ENCODE measurements at regions not wholly inside any gene's neighbourhood (a gene's known extent, or its start where the extent isn't known, plus 50 kb on each side); places are given as distances from the start of the nearest gene placed in this dataset.

GRCh38 chr12:118742431-118742830, 238.9 kb upstream of the SRRM4 start:
- Histone ChIP-seq H3K36me3 (ENCODE audit: control insufficient read depth, insufficient read depth, low read length) (no peaks in the 10 kb centered on the region), H3K27me3 (ENCODE audit: control insufficient read depth, insufficient read depth, low read length) (no peaks in the 10 kb centered on the region), H3K4me3 (ENCODE audit: low read depth, low read length) (no peak overlapping the region)
- no peak for DNase-seq (ENCODE audit: low read depth)
- TF ChIP-seq CTCF (IDR thresholded peaks at IDR 0.05; ENCODE audit: insufficient read depth, low read length, poor library complexity, severe bottlenecking) = no peak

GRCh38 chr12:118743896-118744700, 237.2 kb upstream of the SRRM4 start:
- Histone ChIP-seq H3K27me3 (ENCODE audit: control insufficient read depth, insufficient read depth, low read length) (no peaks in the 10 kb centered on the region), H3K36me3 (ENCODE audit: control insufficient read depth, insufficient read depth, low read length) (no peaks in the 10 kb centered on the region), H3K4me3 (ENCODE audit: low read depth, low read length) (no peak overlapping the region)
- no peak for DNase-seq (ENCODE audit: low read depth)
- no peak for TF ChIP-seq CTCF (IDR thresholded peaks at IDR 0.05; ENCODE audit: insufficient read depth, low read length, poor library complexity, severe bottlenecking)

- H3K36me3 ChIP-seq (ENCODE audit: control insufficient read depth, insufficient read depth, low read length) = no peaks in the 10 kb centered on the region
- no peak overlapping the region for H3K4me3 ChIP-seq (ENCODE audit: low read depth, low read length)
- no peaks in the 10 kb centered on the region for H3K27me3 ChIP-seq (ENCODE audit: control insufficient read depth, insufficient read depth, low read length)
- TF ChIP-seq CTCF (IDR thresholded peaks at IDR 0.05; ENCODE audit: insufficient read depth, low read length, poor library complexity, severe bottlenecking) = no peak
- no peak for DNase-seq (ENCODE audit: low read depth)
Measured at GRCh38 chr12:118746176-118746575, 235.2 kb upstream of the SRRM4 start.

GRCh38 chr12:118746960-118747359, 234.4 kb upstream of the SRRM4 start:
- Histone ChIP-seq H3K36me3 (ENCODE audit: control insufficient read depth, insufficient read depth, low read length) (no peaks in the 10 kb centered on the region), H3K4me3 (ENCODE audit: low read depth, low read length) (no peak overlapping the region), H3K27me3 (ENCODE audit: control insufficient read depth, insufficient read depth, low read length) (no peaks in the 10 kb centered on the region)
- no peak for DNase-seq (ENCODE audit: low read depth)
- no peak for TF ChIP-seq CTCF (IDR thresholded peaks at IDR 0.05; ENCODE audit: insufficient read depth, low read length, poor library complexity, severe bottlenecking)

- no peaks in the 10 kb centered on the region for H3K27me3 ChIP-seq (ENCODE audit: control insufficient read depth, insufficient read depth, low read length)
- no peaks in the 10 kb centered on the region for H3K36me3 ChIP-seq (ENCODE audit: control insufficient read depth, insufficient read depth, low read length)
- H3K4me3 ChIP-seq (ENCODE audit: low read depth, low read length) = no peak overlapping the region
- no peak for TF ChIP-seq CTCF (IDR thresholded peaks at IDR 0.05; ENCODE audit: insufficient read depth, low read length, poor library complexity, severe bottlenecking)
- DNase-seq (ENCODE audit: low read depth) = no peak
Measured at GRCh38 chr12:118747771-118748170, 233.6 kb upstream of the SRRM4 start.

Data from kidney epithelial cell (primary cell).